SKM-1 (cell line): ENCODE measurements at regions not wholly inside any gene's neighbourhood (a gene's known extent, or its start where the extent isn't known, plus 50 kb on each side); places are given as distances from the start of the nearest gene placed in this dataset.
"Not testable (repeated sequence)": the region's sequence is repeated elsewhere in the genome, so short reads cannot be mapped to it uniquely, and the experiment has no call there.

ENCODE experiments used
- DNase-seq: peaks from one replicate; lab custom pipeline; 2025; ENCODE audit not compliant: unreplicated experiment; lab: John Stamatoyannopoulos, UW

GRCh38 chr13:80721689-80722088, 380.8 kb upstream of the SPRY2 start:
- DNase-seq = no peak

GRCh38 chr13:80718970-80719369, 378.0 kb upstream of the SPRY2 start:
- DNase-seq = no peak

- no peak for DNase-seq
Measured at GRCh38 chr13:80717776-80718175, 376.9 kb upstream of the SPRY2 start.

GRCh38 chr13:80716610-80717081, 375.7 kb upstream of the SPRY2 start:
- no peak for DNase-seq

- DNase-seq = no peak
Measured at GRCh38 chr13:80712026-80712425, 371.1 kb upstream of the SPRY2 start.

- no peak for DNase-seq
Measured at GRCh38 chr13:80708791-80709190, 367.9 kb upstream of the SPRY2 start.

GRCh38 chr13:80707000-80707983, 366.4 kb upstream of the SPRY2 start:
- DNase-seq = no peak

- no peak for DNase-seq
Measured at GRCh38 chr13:80706164-80706471, 365.2 kb upstream of the SPRY2 start.

- DNase-seq = no peak
Measured at GRCh38 chr13:80705371-80706163, 364.6 kb upstream of the SPRY2 start.

GRCh38 chr13:80704369-80704768, 363.4 kb upstream of the SPRY2 start:
- DNase-seq = no peak

GRCh38 chr13:80695841-80696240, 354.9 kb upstream of the SPRY2 start:
- DNase-seq = no peak

GRCh38 chr13:80691814-80692213, 350.9 kb upstream of the SPRY2 start:
- DNase-seq = not testable (repeated sequence)

GRCh38 chr13:80690208-80690607, 349.3 kb upstream of the SPRY2 start:
- DNase-seq = no peak

- no peak for DNase-seq
Measured at GRCh38 chr13:80688593-80688992, 347.7 kb upstream of the SPRY2 start.

GRCh38 chr13:80685942-80686341, 345.0 kb upstream of the SPRY2 start:
- DNase-seq = no peak

- no peak for DNase-seq
Measured at GRCh38 chr13:80684217-80684991, 343.5 kb upstream of the SPRY2 start.

- DNase-seq = no peak
Measured at GRCh38 chr13:80680786-80681366, 339.9 kb upstream of the SPRY2 start.

GRCh38 chr13:80679423-80679822, 338.5 kb upstream of the SPRY2 start:
- no peak for DNase-seq

- DNase-seq = no peak
Measured at GRCh38 chr13:80677227-80677626, 336.3 kb upstream of the SPRY2 start.

- not testable (repeated sequence) for DNase-seq
Measured at GRCh38 chr13:80675442-80675841, 334.5 kb upstream of the SPRY2 start.

- no peak for DNase-seq
Measured at GRCh38 chr13:80671773-80672172, 330.8 kb upstream of the SPRY2 start.
